Liver (tissue), 3 donors: ENCODE measurements at regions not wholly inside any gene's neighbourhood (a gene's known extent, or its start where the extent isn't known, plus 50 kb on each side); places are given as distances from the start of the nearest gene placed in this dataset.

Experiments used
- CTCF ChIP-seq: fragments of 150-350 bp; IDR thresholded peaks from 2 replicates; pipeline ENCODE4 v1.5.1; 2017; ENCODE audit warnings: improper control_type of control experiment, low read depth, low read length; ENCODE audit not compliant: missing input control
- MAX ChIP-seq: IDR thresholded peaks from 2 replicates; pipeline ENCODE4 v1.6.1; 2016; ENCODE audit warnings: antibody characterized with exemption
- RAD21 ChIP-seq, 2 donors: IDR thresholded peaks; 2 replicates each; pipeline ENCODE4 v1.6.1; 2016; ENCODE audit warnings: antibody characterized with exemption in 2 of 2, mild to moderate bottlenecking in 2 of 2
- TF ChIP-seq, protein P1 (sequence below): IDR thresholded peaks from 2 replicates; pipeline ENCODE4 v1.6.1; 2016; ENCODE audit warnings: antibody characterized with exemption
- TF ChIP-seq, protein P2 (sequence below): IDR thresholded peaks from 2 replicates; pipeline ENCODE4 v1.6.1; 2016; ENCODE audit warnings: antibody characterized with exemption
- donor health status: healthy.
- donor health status: healthy.

DNA sequence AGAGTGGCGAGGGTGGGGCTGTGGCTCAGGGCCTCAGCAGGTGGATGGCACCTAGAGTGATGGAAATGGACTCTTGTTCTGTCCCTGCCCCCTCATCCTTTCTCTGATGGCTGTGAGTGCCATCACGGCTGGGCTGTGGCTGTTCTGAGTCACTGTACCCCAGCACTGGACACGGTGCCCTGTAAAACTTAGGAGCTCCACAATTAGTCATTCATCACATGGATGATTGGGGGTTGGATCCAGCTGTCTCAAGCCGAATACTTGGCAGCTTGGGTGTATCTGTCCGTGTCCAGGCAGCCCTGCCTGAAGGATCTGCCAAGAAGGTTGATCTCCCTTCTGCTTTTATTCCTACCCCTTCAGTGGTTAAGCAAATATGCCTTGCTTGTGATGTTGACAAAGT, 295.5 kb upstream of the EEF2KMT start:
- TF ChIP-seq RAD21 (IDR thresholded peaks at IDR 0.05), result no peak
- no peak for TF ChIP-seq MAX
- TF ChIP-seq, protein P1, sequence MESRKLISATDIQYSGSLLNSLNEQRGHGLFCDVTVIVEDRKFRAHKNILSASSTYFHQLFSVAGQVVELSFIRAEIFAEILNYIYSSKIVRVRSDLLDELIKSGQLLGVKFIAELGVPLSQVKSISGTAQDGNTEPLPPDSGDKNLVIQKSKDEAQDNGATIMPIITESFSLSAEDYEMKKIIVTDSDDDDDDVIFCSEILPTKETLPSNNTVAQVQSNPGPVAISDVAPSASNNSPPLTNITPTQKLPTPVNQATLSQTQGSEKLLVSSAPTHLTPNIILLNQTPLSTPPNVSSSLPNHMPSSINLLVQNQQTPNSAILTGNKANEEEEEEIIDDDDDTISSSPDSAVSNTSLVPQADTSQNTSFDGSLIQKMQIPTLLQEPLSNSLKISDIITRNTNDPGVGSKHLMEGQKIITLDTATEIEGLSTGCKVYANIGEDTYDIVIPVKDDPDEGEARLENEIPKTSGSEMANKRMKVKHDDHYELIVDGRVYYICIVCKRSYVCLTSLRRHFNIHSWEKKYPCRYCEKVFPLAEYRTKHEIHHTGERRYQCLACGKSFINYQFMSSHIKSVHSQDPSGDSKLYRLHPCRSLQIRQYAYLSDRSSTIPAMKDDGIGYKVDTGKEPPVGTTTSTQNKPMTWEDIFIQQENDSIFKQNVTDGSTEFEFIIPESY, result no peak
- no peak for TF ChIP-seq CTCF
- TF ChIP-seq, protein P2, sequence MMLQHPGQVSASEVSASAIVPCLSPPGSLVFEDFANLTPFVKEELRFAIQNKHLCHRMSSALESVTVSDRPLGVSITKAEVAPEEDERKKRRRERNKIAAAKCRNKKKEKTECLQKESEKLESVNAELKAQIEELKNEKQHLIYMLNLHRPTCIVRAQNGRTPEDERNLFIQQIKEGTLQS, result no peak
